ENCODE measurements at regions not wholly inside any gene's neighbourhood (a gene's known extent, or its start where the extent isn't known, plus 50 kb on each side); places are given as distances from the start of the nearest gene placed in this dataset.

DNA sequence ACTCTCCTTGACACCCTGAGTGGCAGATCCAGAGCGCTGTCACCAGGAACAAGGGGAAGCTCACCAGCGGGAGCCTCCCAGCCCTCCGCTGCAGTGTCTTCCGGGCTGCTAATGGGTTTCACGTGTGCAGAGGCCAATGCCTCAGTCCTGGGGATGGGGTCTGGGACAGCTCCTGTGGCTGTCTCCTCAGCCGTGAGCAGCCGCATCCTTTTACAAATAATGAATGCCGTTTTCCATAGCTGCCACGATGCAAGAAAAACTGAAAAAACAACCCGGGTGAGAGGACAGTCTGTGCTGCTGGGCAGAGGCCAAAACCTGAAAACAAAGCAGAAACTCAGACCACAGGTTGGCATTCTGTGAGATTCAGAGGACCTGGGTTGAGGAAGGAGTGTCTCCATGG is 212.2 kb upstream of the RAB4A start:
- DNase-seq (ENCODE audit: low read depth, low spot score), result peak; percentile 32

GRCh38 chr1:229059671-229060539 is 211.0 kb upstream of the RAB4A start:
- no peak for DNase-seq (ENCODE audit: low read depth, low spot score)

DNA sequence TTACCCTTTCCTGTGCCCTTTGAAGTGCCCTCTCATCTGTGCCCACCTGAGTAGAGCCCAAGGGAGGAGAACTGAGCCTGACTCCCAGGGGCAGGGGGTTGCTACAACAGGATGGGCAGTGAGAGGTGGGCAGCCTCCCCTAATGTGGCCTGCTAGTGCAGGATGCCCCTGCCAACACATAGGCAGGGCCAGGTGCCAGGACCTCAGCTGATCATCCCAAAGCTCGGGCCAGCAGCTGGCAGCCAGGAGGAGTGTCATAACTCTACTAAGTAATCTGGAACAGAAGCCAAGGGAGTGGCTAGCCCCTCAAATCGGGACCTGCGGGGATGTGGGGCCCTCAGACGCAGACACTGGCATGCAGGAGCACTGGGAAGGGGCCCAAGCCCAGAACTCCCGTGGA is 208.8 kb upstream of the RAB4A start:
- no peak for DNase-seq (ENCODE audit: low read depth, low spot score)

GRCh38 chr1:229063154-229063773 is 207.6 kb upstream of the RAB4A start:
- DNase-seq (ENCODE audit: low read depth, low spot score), result no peak

- peak; percentile 23 for DNase-seq (ENCODE audit: low read depth, low spot score)
Measured at GRCh38 chr1:229064320-229065168, 206.4 kb upstream of the RAB4A start.

GRCh38 chr1:229065613-229066012 is 205.3 kb upstream of the RAB4A start:
- DNase-seq (ENCODE audit: low read depth, low spot score), result no peak

DNA sequence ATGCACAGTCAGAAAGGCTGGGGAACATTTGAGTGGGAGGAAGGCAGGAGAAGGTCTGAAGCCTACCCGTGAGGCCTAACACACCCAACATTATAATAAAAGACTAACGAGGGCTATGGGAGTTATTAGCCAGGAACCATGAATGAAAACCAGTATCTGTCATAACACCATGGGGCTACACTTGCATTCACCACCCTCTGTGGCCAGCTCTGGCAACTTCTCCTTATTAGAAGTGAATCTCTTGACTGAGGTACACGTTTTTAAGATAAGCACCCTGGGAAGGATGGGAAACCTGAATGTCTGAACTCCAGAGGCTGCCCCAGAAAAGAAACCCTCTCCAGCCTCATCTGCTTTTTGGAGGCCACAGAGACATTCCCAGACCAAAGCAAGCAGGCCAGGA is 204.3 kb upstream of the RAB4A start:
- no peak for DNase-seq (ENCODE audit: low read depth, low spot score)

DNA sequence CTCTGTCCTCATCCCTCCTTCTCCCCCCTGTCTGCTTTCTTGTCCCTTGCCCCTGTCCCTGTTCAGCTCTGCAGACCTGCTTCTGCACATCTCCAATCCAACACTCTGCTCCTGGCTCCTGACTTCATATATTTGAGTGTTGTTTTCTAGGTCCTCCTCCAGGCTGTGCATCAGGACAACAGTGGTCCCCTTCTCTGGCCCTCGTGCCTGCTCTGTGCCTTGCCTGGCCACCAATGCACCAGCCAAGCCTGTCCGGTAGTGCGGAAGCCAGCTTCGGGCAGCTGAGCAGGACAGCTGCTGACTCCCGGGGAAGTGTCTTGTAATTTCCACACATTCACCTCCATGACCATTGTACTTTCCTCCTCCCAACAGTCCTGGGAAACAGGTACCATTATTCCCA is 203.4 kb upstream of the RAB4A start:
- no peak for DNase-seq (ENCODE audit: low read depth, low spot score)

DNA sequence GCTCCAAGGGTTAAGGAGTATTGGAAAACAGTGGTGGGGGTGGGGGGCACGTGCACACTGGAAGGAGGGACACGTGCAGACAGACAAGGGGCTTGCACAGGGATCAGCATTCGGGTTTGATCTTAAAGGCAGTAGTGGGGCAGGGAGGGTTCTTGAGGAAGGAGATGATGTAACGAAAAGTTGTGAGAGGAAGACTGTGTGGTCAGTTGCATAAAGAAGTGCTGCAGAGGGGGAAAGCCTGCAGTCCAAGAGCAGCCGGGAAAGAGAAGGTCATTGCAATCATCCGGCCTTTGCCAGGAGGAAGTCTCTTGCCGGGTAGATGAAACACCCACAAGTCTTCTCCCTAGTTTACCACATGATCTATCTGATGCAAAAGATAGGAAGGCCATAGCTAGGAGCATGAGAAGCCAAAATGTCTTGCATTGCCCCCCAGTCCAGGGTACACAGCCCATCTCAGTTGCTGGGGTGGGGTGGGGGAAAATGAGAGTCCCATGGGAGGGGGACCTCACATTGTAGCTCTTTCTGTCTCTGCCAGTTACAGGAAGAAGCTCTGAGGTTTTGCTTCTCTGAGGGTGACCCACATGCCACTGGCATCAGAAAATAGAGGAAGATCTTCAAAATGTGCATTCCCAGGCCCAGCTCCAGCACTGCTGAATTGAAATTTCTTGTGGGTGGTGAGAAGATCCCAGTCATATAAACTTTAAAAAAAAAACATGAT is 202.5 kb upstream of the RAB4A start:
- DNase-seq (ENCODE audit: low read depth, low spot score), result no peak

GRCh38 chr1:229069176-229069575 is 201.7 kb upstream of the RAB4A start:
- DNase-seq (ENCODE audit: low read depth, low spot score), result no peak

GRCh38 chr1:229070168-229070567 is 200.7 kb upstream of the RAB4A start:
- DNase-seq (ENCODE audit: low read depth, low spot score), result no peak

DNA sequence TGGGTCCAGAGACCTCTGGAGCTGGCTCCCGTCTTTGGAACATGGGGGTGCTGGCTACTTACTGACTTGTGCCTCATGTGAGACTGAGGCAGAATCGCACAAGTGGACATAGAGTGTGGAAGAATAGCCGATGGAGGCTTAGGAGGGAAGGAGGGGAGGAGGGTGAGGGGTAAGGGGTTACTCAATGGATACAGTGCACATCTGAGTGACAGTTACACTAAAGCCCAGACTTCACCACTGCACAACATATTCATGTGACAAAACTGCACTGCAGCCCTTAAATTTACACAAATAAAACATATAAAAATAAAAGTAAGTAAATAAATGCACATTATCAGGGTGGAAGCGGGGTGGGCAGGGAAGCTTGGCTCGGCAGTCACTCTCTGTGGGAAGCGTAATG is 197.7 kb upstream of the RAB4A start:
- no peak for DNase-seq (ENCODE audit: low read depth, low spot score)

- no peak for DNase-seq (ENCODE audit: low read depth, low spot score)
Measured at GRCh38 chr1:229075217-229075616, 195.7 kb upstream of the RAB4A start.

DNA sequence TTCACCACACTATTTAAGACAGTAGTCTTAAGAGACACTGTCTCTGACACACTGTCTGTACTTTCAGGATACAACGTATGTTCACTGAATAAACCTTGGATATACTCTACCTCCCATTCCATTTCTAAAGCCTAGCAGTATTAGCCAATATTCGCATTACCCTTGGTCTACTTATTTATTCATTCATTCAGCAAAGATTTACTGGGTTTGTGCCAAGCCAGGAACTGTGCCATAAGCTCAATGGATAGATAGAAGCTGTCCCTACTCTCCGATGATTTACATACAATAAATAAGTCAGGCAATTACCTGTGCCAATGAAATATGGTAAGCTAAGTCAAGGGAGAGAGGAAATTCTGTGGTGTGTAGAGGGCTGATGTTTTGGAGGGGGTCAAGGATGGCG is 195.2 kb upstream of the RAB4A start:
- DNase-seq (ENCODE audit: low read depth, low spot score), result no peak

DNA sequence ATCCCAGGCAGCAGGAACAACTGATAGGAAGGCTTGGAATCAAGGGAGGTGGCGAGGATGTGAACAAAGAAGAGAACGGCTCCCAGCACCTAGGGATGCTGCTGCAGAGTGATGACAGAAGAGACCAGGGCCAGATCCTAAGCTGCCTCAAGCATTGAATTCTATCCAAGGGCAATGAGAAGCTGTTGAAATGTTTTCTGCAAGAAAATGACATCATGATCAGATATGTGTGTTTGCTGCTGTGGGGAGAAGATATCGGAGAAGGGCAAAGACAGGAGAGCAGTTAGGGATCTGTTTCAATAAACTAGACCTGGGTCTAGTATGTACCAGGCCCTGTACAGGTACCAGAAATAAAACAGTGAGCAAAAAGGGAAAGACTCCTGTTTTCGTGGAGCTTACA is 194.7 kb upstream of the RAB4A start:
- no peak for DNase-seq (ENCODE audit: low read depth, low spot score)

- no peak for DNase-seq (ENCODE audit: low read depth, low spot score)
Measured at GRCh38 chr1:229079016-229079595, 191.8 kb upstream of the RAB4A start.

DNA sequence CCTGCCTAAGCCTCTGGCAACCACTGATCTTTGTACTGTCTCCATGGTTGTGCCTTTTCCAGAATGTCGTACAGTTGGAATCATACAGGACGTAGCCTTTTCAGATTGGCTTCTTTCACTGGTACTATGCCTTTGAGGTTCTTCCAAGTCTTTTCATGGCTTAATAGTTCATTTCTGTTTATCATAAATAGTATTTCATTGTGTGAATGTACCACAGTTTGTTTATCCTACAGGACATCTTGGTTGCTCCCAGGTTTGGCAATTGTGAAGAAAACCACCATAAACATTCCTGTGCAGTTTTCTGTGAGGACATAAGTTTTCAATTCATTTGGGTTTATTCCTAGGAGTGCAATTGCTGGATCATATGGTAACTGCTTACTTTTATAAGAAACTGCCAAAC is 190.6 kb upstream of the RAB4A start:
- no peak for DNase-seq (ENCODE audit: low read depth, low spot score)

- no peak for DNase-seq (ENCODE audit: low read depth, low spot score)
Measured at GRCh38 chr1:229085291-229085690, 185.6 kb upstream of the RAB4A start.

- DNase-seq (ENCODE audit: low read depth, low spot score), result no peak
Measured at GRCh38 chr1:229086091-229086490, 184.8 kb upstream of the RAB4A start.

DNA sequence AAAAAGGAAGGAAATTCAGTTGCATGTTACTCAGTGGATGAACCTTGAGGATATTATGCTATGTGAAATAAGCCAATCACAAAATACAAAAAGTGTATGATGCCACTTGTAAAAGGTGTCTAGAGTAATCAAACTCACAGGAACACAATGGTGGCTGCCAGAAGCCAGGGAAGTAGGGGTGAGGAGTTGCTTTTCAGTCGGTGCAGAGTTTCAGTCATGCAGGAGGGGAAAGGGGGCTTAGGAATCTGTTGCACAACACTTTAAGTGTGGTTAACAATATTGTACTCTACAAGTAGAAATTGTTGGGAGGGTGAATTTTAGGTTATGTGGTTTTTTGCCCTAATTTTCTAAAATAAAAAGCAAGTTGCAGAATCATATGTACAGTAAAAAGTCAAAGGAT is 184.2 kb upstream of the RAB4A start:
- DNase-seq (ENCODE audit: low read depth, low spot score), result no peak

GRCh38 chr1:229087339-229087738 is 183.6 kb upstream of the RAB4A start:
- no peak for DNase-seq (ENCODE audit: low read depth, low spot score)

All from ELF-1 (cell line).